Stimulated activated CD4-positive, alpha-beta T cell treated with anti-CD3 and anti-CD28 coated beads, TNF-alpha, amount 100 ng/mL, for 48 hours (primary cell): ENCODE measurements at regions not wholly inside any gene's neighbourhood (a gene's known extent, or its start where the extent isn't known, plus 50 kb on each side); places are given as distances from the start of the nearest gene placed in this dataset.

Experiments used
- DNase-seq, 3 donors: peaks; one replicate each; pipeline ENCODE4 v3.0.0-alpha.2; 2020; ENCODE audit warnings: low read depth in 3 of 3

GRCh38 chr16:55221836-55222235, 102.2 kb upstream of the IRX6 start:
- no peak for DNase-seq

GRCh38 chr16:55222486-55222885, 101.5 kb upstream of the IRX6 start:
- DNase-seq, result no peak

- DNase-seq, result no peak
Measured at GRCh38 chr16:55225972-55226542, 97.9 kb upstream of the IRX6 start.

GRCh38 chr16:55232822-55233221, 91.2 kb upstream of the IRX6 start:
- no peak for DNase-seq

- no peak for DNase-seq
Measured at GRCh38 chr16:55233464-55233863, 90.5 kb upstream of the IRX6 start.

DNA sequence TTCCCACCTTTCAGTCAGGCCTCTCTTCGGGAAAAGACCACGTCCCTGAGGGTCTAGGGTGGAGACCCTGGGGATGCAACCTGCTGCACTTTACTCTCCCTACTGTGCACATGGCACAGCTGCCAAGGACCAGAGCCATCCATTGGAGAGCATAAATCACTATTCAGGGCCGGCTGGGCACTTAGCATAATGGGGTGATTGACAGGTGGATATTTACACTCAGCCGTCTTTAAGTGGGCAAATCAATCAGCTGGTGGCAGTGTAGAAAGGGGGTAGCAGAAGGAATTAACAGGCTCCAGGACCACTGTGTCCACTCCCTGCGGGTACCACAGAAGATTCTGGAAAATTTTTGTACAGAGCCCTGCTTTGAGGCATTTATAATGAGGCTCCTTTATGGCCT, 87.3 kb upstream of the IRX6 start:
- DNase-seq, result no peak

DNA sequence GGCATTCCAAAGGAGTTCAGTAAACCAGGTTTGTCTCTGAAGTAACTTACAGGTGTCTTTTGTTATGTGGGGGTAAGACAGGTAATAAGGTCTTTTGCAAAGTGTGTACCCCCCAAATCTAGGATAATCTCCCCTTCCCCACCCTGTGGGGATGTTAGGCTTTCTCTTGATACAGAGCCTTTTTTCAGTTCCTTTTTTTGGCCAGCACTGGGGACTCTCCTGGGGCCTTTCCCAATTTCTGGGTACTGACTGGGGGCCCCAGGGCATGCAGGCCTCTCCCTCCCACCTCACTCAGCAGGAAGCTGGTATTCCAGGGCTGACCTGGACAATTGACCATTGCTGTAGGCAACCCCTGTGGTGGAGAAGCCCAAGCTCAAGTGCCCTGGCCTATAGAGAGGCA, 84.3 kb upstream of the IRX6 start:
- DNase-seq, result no peak

DNA sequence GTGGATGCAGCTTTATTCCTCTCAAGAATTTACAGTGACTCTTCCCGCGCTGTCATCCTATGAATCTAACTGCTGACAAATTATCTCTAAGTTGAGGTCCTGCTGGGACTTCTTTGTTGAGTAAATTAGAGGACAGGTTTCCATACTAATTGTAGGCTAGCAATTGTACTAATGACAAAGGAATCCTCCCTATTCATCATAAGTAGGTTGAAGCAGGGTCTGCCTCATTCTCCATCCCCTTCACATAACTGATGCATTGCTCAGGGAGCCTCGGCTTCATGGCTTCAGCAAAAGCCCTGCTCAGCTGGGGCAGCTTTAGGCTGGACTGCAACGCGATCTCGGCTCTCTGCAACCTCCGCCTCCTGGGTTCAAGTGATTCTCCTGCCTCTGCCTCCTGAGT, 83.1 kb upstream of the IRX6 start:
- DNase-seq, result no peak

- DNase-seq, result no peak
Measured at GRCh38 chr16:55242667-55243066, 81.3 kb upstream of the IRX6 start.

DNA sequence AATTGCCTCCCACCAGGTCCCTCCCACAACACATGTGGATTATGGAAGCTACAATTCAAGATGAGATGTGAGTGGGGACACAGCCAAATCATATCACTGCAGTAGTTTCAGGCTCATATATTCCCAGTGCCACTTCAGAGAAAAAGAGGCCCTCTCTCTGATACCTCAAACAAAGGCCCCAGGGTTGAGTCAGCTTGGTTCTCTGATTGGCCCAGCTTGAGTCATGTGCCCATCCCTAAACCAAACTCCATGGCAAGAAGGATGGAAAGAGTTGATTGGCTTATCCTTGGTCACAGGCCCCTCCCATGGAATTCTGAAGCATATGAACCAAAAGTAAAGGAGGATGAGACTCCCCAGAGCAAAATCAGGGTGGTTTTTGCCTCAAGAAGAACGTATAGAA, 75.9 kb upstream of the IRX6 start:
- no peak for DNase-seq

- DNase-seq, result no peak
Measured at GRCh38 chr16:55248494-55248893, 75.5 kb upstream of the IRX6 start.

DNA sequence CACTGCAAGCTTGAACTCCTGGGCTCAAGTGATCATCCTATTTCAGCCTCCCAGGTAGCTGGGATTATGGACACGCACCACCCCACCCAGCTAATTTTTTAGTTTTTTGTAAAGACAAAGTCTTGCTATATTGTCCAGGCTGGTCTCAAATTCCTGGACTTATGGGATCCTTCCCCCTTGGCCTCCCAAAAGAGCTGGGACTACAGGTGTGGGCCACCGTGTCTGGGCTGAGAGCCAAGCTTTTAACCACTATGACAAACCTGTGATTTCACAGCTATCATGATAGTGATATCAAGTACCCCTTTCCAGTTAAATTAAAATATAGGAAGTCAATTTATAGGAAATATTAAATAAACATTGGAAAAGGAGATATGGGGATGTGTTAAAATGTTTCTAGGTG, 74.6 kb upstream of the IRX6 start:
- no peak for DNase-seq

DNA sequence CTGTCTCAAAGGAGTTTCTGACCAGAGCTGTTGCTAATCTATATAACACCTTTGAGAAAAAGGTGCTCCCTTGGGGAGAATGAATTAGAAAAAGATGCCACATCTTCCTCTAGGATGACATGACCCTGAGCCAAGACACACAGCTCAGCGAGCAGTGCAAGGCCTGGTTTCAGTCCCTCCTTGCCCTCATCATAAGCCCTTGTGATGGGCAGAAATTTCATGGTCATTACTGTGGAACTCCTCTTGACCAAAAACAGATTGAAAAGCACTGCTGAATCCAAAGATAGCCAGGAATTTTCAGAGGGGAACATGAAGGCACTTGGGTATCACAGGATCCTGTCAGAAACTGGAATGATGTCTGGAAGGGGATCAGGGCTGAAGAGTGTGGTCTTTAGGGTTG, 74.1 kb upstream of the IRX6 start:
- DNase-seq, result no peak

GRCh38 chr16:55250701-55251100, 73.3 kb upstream of the IRX6 start:
- DNase-seq, result no peak

GRCh38 chr16:55251151-55251550, 72.9 kb upstream of the IRX6 start:
- no peak for DNase-seq

DNA sequence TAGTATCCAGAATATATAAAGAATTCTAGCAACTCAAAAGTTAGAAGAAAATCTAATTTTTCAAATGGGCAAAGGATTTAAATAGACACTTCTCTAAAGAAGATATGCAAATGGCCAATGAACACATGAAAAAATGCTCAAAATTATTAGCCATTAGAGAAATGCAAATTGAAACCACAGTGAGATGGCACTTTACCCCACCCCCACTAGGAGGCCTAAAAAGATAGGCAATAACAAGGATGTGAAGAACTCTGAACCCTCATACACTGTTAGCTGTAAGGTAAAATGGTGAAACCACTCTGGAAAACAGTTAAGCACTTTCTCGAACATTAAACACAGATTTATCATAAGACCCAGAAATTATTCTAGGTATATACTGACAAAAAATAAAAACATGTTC, 71.4 kb upstream of the IRX6 start:
- no peak for DNase-seq

- DNase-seq, result no peak
Measured at GRCh38 chr16:55253987-55254386, 70.0 kb upstream of the IRX6 start.

DNA sequence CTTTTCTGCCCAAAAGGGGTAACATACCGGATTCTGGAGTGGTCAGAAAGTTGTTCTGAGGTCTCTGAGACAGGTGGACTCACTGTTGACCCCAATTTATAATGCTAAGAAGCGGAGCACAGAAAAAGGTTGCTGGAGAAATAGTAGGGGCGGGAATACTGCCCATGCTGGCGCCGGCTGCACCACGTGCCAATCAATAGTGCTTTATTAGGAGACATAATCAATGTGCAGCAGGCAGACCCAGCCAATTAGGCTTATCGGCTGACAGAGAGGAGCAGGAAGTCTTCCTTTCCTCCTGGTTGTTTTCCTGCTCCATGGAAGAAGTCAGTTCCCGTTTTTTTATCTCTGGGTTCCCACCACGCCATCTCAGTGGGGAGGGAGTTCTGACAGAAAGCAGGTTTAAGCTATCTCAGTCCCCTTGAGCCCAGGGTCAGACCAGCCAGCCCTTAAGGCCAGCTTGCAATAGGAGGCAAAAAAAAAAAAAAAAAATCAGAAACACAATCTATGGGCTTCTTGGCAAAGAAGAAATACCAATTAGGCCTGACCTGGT, 68.2 kb upstream of the IRX6 start:
- no peak for DNase-seq

- DNase-seq, result no peak
Measured at GRCh38 chr16:55256412-55257016, 67.5 kb upstream of the IRX6 start.

GRCh38 chr16:55257966-55258613, 65.9 kb upstream of the IRX6 start:
- DNase-seq, result peak; percentile 23 to 37 (median 26)

DNA sequence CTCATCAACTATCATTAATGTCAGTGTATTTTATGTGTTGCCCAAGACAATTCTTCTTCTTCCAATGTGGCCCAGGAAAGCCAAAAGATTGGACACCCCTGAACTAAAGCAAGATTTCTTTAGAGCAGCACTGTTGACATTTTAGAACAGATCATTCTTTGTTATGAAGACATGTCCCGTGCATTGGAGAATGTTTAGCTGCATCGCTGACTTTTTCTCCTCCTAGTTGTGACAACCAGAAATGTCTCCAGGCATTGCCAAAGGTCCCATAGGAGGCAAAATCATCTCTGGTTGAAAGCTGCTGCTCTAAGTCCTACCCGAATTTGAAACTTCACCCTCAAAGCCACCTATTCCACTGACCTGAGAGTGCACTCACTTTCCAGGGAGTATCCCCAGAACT, 62.7 kb upstream of the IRX6 start:
- DNase-seq, result no peak

DNA sequence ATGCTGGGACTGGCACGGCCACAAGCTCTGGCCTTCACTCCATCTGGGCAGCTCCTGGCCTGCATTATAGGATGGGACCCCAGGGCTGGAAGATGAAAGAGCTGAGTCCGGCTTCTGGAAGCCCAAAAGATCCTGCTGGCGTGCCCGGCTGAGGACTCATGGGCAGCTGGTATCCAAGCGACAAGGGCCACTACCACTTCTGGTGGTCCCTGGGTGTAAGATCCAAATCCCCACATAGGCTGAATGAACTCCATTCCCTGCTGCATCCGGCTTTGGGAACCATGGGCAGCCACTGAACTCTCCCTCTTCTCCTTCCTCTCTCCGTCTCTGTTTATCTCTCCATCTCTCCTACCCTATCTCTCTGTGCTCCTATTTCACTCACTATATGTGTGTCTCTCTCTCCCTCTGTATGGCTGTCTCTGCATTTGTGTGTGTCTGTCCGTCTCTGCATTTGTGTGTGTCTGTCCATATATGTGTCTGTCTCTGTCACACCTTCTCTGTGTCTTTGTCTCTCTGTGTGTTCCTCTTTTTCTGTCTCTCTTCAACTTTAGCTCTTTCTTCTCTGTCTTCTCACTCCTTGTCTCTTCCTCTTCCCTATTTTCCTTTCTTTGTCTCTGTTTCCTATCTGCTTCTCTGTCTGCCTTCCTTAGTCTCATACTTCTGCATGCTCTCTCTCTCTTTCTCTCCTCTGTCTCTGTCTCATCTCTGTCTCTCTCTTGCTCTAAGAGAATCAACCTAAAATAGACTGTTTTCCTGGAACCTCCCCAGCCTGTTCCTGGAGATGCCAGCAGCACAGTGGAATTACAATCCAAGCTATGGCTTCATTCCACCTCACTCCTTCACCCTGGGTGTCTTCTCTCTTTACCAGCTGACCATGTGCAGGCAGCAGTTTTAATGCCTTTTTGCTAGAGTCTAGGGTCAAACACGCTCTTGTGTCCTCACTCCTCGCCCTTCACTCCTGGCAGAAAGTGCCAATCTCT, 60.4 kb upstream of the IRX6 start:
- DNase-seq, result no peak
